CD4-positive, alpha-beta T cell (primary cell): ENCODE measurements at regions not wholly inside any gene's neighbourhood (a gene's known extent, or its start where the extent isn't known, plus 50 kb on each side); places are given as distances from the start of the nearest gene placed in this dataset.

Experiments used
- ATAC-seq: fragments of 200-7000 bp; cut with Tn5 transposase; one replicate; pipeline ENCODE4 v1.10.0; 2022; ENCODE audit warnings: mild to moderate bottlenecking; ENCODE audit not compliant: poor library complexity
- CTCF ChIA-PET: fragments of 350-600 bp; sonication (Branson Sonifier 250); formaldehyde crosslinking; loops from one replicate; lab custom pipeline; 2021; ENCODE audit warnings: antibody characterized with exemption, inconsistent platforms; lab: Charles Lee
- POLR2A ChIA-PET: fragments of 350-600 bp; sonication (Branson Sonifier 250); formaldehyde crosslinking; loops from one replicate; lab custom pipeline; 2021; ENCODE audit warnings: antibody characterized with exemption, inconsistent platforms; lab: Charles Lee
- DNase-seq, 14 experiments: peaks; one replicate each; pipeline ENCODE4 v3.0.0-alpha.2; 2013 to 2020; ENCODE audit warnings: mixed read lengths in 2 of 14
- H3K27ac ChIP-seq, 2 donors: one replicate each; pipeline versions ENCODE4 v1.5.1 to v1.7.0; 2013; ENCODE audit warnings: low read length in 2 of 2, low read depth in 1 of 2, mild to moderate bottlenecking in 1 of 2
- H3K27me3 ChIP-seq, 2 experiments: 1 replicate in 1 of 2; 2 replicates in 1 of 2; pipeline versions ENCODE4 v1.6.1 to v1.7.0; 2013; ENCODE audit warnings: low read length in 2 of 2, control low read depth in 1 of 2, mild to moderate bottlenecking in 1 of 2, moderate library complexity in 1 of 2; ENCODE audit not compliant: insufficient read depth in 2 of 2, control insufficient read depth in 1 of 2
- H3K36me3 ChIP-seq: one replicate; pipeline ENCODE4 v1.6.1; 2013; ENCODE audit warnings: low read length, control low read depth; ENCODE audit not compliant: insufficient read depth
- H3K4me1 ChIP-seq: one replicate; pipeline ENCODE4 v1.6.1; 2013; ENCODE audit warnings: low read length, control low read depth; ENCODE audit not compliant: insufficient read depth
- H3K4me3 ChIP-seq: one replicate; pipeline ENCODE4 v1.5.1; 2013; ENCODE audit warnings: mild to moderate bottlenecking, low read length, moderate library complexity
- H3K9me3 ChIP-seq, 2 experiments: 1 replicate in 1 of 2; 2 replicates in 1 of 2; pipeline versions ENCODE4 v1.6.1 to v1.7.0; 2013; ENCODE audit warnings: low read length in 2 of 2, mild to moderate bottlenecking in 2 of 2, control low read depth in 1 of 2, moderate library complexity in 1 of 2; ENCODE audit not compliant: control insufficient read depth in 1 of 2, insufficient read depth in 1 of 2
- H3K27ac Mint-ChIP-seq: one replicate; pipeline ENCODE4 v1.8.0; 2020; ENCODE audit warnings: mixed read lengths
- H3K27me3 Mint-ChIP-seq: one replicate; pipeline ENCODE4 v1.8.0; 2021; ENCODE audit warnings: mixed read lengths
- H3K36me3 Mint-ChIP-seq: one replicate; pipeline ENCODE4 v1.8.0; 2021; ENCODE audit warnings: low read depth, mixed read lengths
- H3K4me1 Mint-ChIP-seq: one replicate; pipeline ENCODE4 v1.8.0; 2021; ENCODE audit warnings: low read depth, mixed read lengths
- H3K4me3 Mint-ChIP-seq: one replicate; pipeline ENCODE4 v1.8.0; 2020; ENCODE audit warnings: mild to moderate bottlenecking, mixed read lengths
- H3K9me3 Mint-ChIP-seq: one replicate; pipeline ENCODE4 v1.8.0; 2020; ENCODE audit warnings: mixed read lengths
- CTCF ChIP-seq: fragments of 200-600 bp; IDR thresholded peaks from one replicate; pipeline ENCODE4 v1.8.0; 2022; ENCODE audit warnings: antibody characterized with exemption, mild to moderate bottlenecking
- intact Hi-C, 2 experiments: fragments of 100-400 bp; cut with DNase I in 1 of 2; cut with micrococcal nuclease in 1 of 2; formaldehyde crosslinking; loops; one replicate each; pipeline versions ENCODE4 v1.15.1 to v1.9.0; 2023 to 2025; cut with DNase I, micrococcal nuclease

DNA sequence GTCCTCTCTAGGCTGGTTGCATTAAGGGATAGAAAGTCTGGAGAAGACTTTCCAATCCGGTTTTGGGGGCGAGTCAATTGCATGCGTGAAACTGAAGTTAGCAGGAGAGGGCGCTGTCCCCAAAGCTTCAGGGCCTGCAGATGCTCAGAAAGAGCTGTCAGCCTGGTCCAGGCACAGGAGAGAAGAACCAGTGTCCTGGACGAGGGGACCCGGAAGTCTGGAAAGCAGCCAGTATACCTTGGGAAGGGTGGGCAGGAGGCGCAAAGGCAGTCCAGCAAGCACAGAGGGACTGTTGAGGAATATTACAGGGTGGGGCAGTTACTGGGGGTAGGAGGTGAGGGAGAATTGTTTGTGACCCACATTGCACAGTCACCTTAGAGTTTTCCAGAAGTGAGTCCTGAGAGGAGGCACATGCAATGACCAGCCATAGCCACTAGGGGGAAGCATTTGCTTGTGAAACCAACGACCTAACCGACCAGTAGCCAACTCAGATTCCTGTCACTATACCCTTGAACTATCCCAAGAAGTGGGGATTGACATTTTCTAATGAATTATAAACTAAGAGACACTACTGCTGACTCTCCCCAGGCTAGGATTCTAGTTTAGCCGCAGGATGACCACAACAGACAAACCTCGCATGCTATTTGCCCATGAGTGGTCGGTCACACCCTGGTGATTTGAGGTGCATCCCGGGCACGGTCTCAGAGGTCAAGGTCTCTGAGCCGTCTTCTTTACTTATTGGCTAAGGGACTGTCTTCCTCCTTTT is 172.8 kb downstream of the RDH14 start:
- no peaks in the 10 kb centered on the region for H3K4me1 ChIP-seq
- TF ChIP-seq CTCF: peak; percentile 88
- no peaks in the 10 kb centered on the region for H3K36me3 Mint-ChIP-seq
- no peaks in the 10 kb centered on the region for H3K36me3 ChIP-seq
- ChIA-PET POLR2A (no interaction called here), CTCF (interaction anchor here (1.1 kb wide), 1 partner anchor 12 kb away, joined by 3 read pairs; no protein-coding TSS in a partner anchor)
- DNase-seq (peak; percentile 26 to 70 (median 42)), ATAC-seq (peak; percentile 52)
- no peak overlapping the region for H3K4me3 Mint-ChIP-seq
- H3K4me1 Mint-ChIP-seq: no peaks in the 10 kb centered on the region
- peaks cover 5% of the 10 kb centered on the region for H3K27me3 Mint-ChIP-seq
- intact Hi-C loops: loop anchor here (1.0 to 2.0 kb wide), 2 partner anchors 1475 to 1476 kb away; no protein-coding TSS in a partner anchor
- no peaks in the 10 kb centered on the region for H3K9me3 Mint-ChIP-seq
- no peaks in the 10 kb centered on the region for H3K27me3 ChIP-seq
- H3K27ac Mint-ChIP-seq: no peak overlapping the region
- H3K27ac ChIP-seq: no peak overlapping the region
- no peaks in the 10 kb centered on the region for H3K9me3 ChIP-seq
- no peak overlapping the region for H3K4me3 ChIP-seq

DNA sequence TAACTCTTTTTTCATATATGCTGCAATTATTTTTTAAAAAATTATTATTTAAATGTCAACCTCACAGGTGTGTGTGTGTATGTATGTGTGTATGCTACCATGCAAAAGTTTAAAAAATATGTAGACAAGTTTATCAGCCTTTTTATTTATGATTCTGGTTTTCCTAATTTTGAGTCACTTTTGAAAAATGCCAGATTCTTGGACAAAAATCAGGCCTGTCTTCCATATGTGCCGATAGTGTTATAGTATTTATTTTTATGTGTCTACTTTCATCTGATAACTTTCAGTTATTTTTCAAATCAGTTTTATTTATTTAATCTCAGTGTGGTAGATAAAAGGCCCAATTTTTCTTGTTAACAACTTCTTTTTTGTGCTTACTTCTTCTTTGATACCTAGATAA is 176.2 kb downstream of the RDH14 start:
- ATAC-seq (no peak), DNase-seq (no peak)
- ChIA-PET POLR2A (no interaction called here), CTCF (no interaction called here)
- Histone ChIP-seq H3K27me3 (peaks cover 0 to 7% of the 10 kb centered on the region in 2 experiments), H3K9me3 (no peaks in the 10 kb centered on the region), H3K4me1 (no peaks in the 10 kb centered on the region), H3K4me3 (no peak overlapping the region), H3K36me3 (no peaks in the 10 kb centered on the region), H3K27ac (no peak overlapping the region)
- Mint-ChIP-seq H3K36me3 (no peaks in the 10 kb centered on the region), H3K27ac (no peak overlapping the region), H3K9me3 (no peaks in the 10 kb centered on the region), H3K27me3 (peaks cover 7% of the 10 kb centered on the region), H3K4me1 (no peaks in the 10 kb centered on the region), H3K4me3 (no peak overlapping the region)
- TF ChIP-seq CTCF: no peak
- intact Hi-C loops: no loop called here

DNA sequence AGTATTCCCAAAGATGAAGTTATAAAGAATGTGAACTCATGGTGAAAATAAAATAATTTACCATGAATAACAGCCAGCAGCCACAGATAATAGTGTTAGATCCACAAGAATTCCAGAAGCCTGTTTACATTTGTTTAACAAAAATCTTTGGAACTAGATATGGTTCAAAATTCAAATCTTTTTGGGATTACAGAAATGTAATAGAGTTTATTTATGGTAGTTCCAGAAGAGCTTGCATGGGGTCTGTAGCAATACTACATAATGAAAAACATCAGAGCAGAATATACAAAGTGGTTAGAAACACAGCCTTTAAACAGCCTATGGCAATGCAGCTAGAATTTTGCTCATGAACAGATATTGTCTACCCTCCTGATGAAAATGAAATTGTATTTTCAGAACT is 179.1 kb downstream of the RDH14 start:
- Histone ChIP-seq H3K36me3 (no peaks in the 10 kb centered on the region), H3K4me1 (peaks cover 2% of the 10 kb centered on the region), H3K9me3 (no peaks in the 10 kb centered on the region), H3K4me3 (no peak overlapping the region), H3K27ac (no peak overlapping the region), H3K27me3 (peaks cover 0 to 11% of the 10 kb centered on the region in 2 experiments)
- Mint-ChIP-seq H3K4me3 (no peak overlapping the region), H3K27ac (no peak overlapping the region), H3K4me1 (no peaks in the 10 kb centered on the region), H3K27me3 (peaks cover 21% of the 10 kb centered on the region), H3K9me3 (no peaks in the 10 kb centered on the region), H3K36me3 (no peaks in the 10 kb centered on the region)
- ATAC-seq (no peak), DNase-seq (no peak)
- ChIA-PET CTCF (interaction anchor here (1.2 kb wide), 1 partner anchor 8 kb away, joined by 3 read pairs; no protein-coding TSS in a partner anchor), POLR2A (no interaction called here)
- intact Hi-C loops: no loop called here
- no peak for TF ChIP-seq CTCF
